Psoas muscle (tissue), 7 donors: ENCODE measurements at regions not wholly inside any gene's neighbourhood (a gene's known extent, or its start where the extent isn't known, plus 50 kb on each side); places are given as distances from the start of the nearest gene placed in this dataset.

Experiments used
- ATAC-seq, 4 donors: fragments of 200-7000 bp; cut with Tn5 transposase; one replicate each; pipeline ENCODE4 v1.9.1; 2020; ENCODE audit warnings: moderate library complexity in 3 of 4, mild to moderate bottlenecking in 2 of 4
- DNase-seq, 2 donors: peaks; one replicate each; pipeline ENCODE4 v3.0.0-alpha.2; 2020
- H3K27ac ChIP-seq: fragments of 200-600 bp; one replicate; pipeline ENCODE4 v1.8.0; 2022
- H3K27me3 ChIP-seq, 3 donors: fragments of 200-600 bp in 1 of 3; one replicate each; pipeline versions ENCODE4 v1.6.1 to v1.8.0; 2013 to 2022; ENCODE audit warnings: low read length in 2 of 3, mild to moderate bottlenecking in 2 of 3, moderate library complexity in 1 of 3; ENCODE audit not compliant: insufficient read depth in 3 of 3
- H3K36me3 ChIP-seq, 2 donors: fragments of 200-600 bp in 1 of 2; one replicate each; pipeline versions ENCODE4 v1.6.1 to v1.8.0; 2013 to 2022; ENCODE audit warnings: low read depth in 1 of 2, mild to moderate bottlenecking in 1 of 2, moderate library complexity in 1 of 2; ENCODE audit not compliant: insufficient read depth in 1 of 2
- H3K4me1 ChIP-seq: fragments of 200-600 bp; one replicate; pipeline ENCODE4 v1.8.0; 2022
- H3K4me3 ChIP-seq: fragments of 200-600 bp; one replicate; pipeline ENCODE4 v1.8.0; 2022; ENCODE audit warnings: mild to moderate bottlenecking
- H3K9me3 ChIP-seq: fragments of 200-600 bp; one replicate; pipeline ENCODE4 v1.8.0; 2022
- WGBS, 3 donors: extraction: QIAGEN DNeasy Blood & Tissue Kit; methylation state at CpG; one replicate each; pipeline versions ENCODE4 v1.1.6 to v1.1.7; 2013; 5-methylcytosine and 5-hydroxymethylcytosine counted together
- intact Hi-C, 2 donors: fragments of 100-400 bp; cut with DNase I; formaldehyde crosslinking; loops; one replicate each; pipeline versions ENCODE4 v1.11.0 to v1.14.2; 2022
- TF ChIP-seq, protein P1 (sequence below): fragments of 200-600 bp; IDR thresholded peaks from one replicate; pipeline ENCODE4 v1.8.0; 2022; ENCODE audit warnings: antibody characterized with exemption
- donor health status: healthy with polysubstance abuse.
- donor health status: DM: no; HTN: no; CAD: no; lungs with moderate emphysema.
- donor health status: Bipolar disorder and iron deficiency.
- donor health status: healthy.
- donor health status: DM: yes; HTN: yes; CAD: no.
- donor health status: DM: no; HTN: no; CAD: no.
- donor health status: DM: yes; HTN: yes; CAD: no.

- Histone ChIP-seq H3K27me3 (no peaks in the 10 kb centered on the region), H3K4me1 (no peaks in the 10 kb centered on the region), H3K4me3 (no peak overlapping the region), H3K27ac (no peak overlapping the region), H3K36me3 (no peaks in the 10 kb centered on the region), H3K9me3 (no peaks in the 10 kb centered on the region)
- DNase-seq (no peak), ATAC-seq (no peak)
- TF ChIP-seq, protein P1, sequence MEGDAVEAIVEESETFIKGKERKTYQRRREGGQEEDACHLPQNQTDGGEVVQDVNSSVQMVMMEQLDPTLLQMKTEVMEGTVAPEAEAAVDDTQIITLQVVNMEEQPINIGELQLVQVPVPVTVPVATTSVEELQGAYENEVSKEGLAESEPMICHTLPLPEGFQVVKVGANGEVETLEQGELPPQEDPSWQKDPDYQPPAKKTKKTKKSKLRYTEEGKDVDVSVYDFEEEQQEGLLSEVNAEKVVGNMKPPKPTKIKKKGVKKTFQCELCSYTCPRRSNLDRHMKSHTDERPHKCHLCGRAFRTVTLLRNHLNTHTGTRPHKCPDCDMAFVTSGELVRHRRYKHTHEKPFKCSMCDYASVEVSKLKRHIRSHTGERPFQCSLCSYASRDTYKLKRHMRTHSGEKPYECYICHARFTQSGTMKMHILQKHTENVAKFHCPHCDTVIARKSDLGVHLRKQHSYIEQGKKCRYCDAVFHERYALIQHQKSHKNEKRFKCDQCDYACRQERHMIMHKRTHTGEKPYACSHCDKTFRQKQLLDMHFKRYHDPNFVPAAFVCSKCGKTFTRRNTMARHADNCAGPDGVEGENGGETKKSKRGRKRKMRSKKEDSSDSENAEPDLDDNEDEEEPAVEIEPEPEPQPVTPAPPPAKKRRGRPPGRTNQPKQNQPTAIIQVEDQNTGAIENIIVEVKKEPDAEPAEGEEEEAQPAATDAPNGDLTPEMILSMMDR: no peak
- intact Hi-C loops: no loop called here
- 87 to 91% (median 88%) methylated on average over 7 of the region's 7 CpGs for WGBS, 3 donors
Observed at GRCh38 chr13:107020393-107020792, 452.5 kb upstream of the ARGLU1 start.

GRCh38 chr13:107018285-107018684, 450.3 kb upstream of the ARGLU1 start:
- Histone ChIP-seq H3K27ac (no peak overlapping the region), H3K36me3 (no peaks in the 10 kb centered on the region), H3K4me3 (no peak overlapping the region), H3K4me1 (no peaks in the 10 kb centered on the region), H3K9me3 (no peaks in the 10 kb centered on the region), H3K27me3 (no peaks in the 10 kb centered on the region)
- TF ChIP-seq, protein P1: no peak
- DNase-seq (no peak), ATAC-seq (no peak)
- WGBS, 3 donors: 88 to 93% (median 89%) methylated on average over 4 of the region's 4 CpGs
- intact Hi-C loops: no loop called here

DNA sequence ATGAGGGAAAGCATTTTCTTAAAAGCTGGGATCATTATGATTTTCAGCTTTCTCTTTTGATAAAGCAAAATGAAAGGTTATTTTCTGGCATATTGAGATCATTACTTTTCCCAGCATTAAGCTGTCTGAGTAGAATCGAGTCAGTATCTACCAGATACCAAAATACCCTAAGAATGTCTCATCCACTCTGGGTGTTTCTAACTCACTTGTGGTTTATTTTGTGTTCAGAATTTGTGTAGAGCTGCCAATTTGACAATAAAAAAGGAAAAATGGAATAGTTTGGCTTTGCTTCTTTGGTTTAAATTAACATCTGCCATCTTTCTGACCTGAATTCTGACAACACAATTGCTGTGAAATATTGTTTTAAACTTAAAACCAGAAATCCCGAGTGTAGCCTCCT, 438.7 kb upstream of the ARGLU1 start:
- TF ChIP-seq, protein P1: no peak
- 49 to 64% (median 54%) methylated on average over 2 of the region's 2 CpGs for WGBS, 3 donors
- Histone ChIP-seq H3K9me3 (no peaks in the 10 kb centered on the region), H3K36me3 (no peaks in the 10 kb centered on the region), H3K27me3 (peaks cover 0 to 2% (median 0%) of the 10 kb centered on the region in 3 donors), H3K4me1 (no peaks in the 10 kb centered on the region), H3K27ac (no peak overlapping the region), H3K4me3 (no peak overlapping the region)
- intact Hi-C loops: no loop called here
- ATAC-seq (no peak), DNase-seq (no peak)

DNA sequence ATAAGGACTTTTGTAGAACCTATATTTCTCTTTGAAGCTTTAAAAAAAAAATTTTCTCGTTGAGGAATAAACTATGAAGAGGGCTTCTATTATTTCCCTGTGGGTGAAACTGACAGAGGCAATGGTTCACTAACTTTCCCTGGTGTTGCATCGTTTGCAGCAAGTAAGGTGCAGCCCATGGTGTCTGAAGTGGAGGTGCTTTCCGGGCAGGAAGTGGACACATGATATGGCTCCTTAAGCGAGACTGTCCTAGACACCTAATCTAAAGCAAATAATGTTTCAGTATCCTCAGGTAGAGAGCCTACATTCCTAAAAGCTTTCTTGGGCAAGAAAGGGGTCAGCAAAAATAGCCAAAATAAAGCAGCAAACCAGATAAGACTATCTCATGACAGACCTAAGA, 437.6 kb upstream of the ARGLU1 start:
- H3K27ac ChIP-seq: no peak overlapping the region
- no peaks in the 10 kb centered on the region for H3K36me3 ChIP-seq
- peaks cover 0 to 2% (median 0%) of the 10 kb centered on the region in 3 donors for H3K27me3 ChIP-seq
- 72 to 77% (median 72%) methylated on average over 4 of the region's 4 CpGs for whole genome bisulfite sequencing, 3 donors
- no peaks in the 10 kb centered on the region for H3K4me1 ChIP-seq
- intact Hi-C loops: no loop called here
- no peak overlapping the region for H3K4me3 ChIP-seq
- ATAC-seq: no peak
- DNase-seq: no peak
- TF ChIP-seq, protein P1: no peak
- no peaks in the 10 kb centered on the region for H3K9me3 ChIP-seq

DNA sequence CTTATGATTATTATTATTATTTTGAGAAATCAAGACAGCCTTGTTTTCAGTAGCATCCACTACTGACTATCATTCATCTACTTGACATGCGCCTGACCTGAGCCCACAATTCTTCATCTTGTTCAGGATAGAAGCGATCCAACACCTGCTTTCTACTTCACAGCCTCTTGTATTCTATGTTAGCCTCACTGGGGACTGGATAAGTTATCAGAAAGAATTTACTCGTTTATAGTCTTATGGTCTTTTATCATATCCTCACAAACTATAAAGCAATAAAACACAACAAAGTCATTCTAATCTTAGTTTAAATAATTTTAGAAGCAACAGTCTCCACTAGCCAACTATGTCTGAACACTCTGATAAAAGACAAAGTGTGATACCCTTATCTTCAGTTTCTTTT, 436.0 kb upstream of the ARGLU1 start:
- H3K36me3 ChIP-seq: no peaks in the 10 kb centered on the region
- H3K4me1 ChIP-seq: no peaks in the 10 kb centered on the region
- H3K27ac ChIP-seq: no peak overlapping the region
- H3K9me3 ChIP-seq: no peaks in the 10 kb centered on the region
- 59 to 89% (median 76%) methylated on average over 3 of the region's 3 CpGs for WGBS, 3 donors
- intact Hi-C loops: no loop called here
- no peak overlapping the region for H3K4me3 ChIP-seq
- peaks cover 0 to 2% (median 0%) of the 10 kb centered on the region in 3 donors for H3K27me3 ChIP-seq
- TF ChIP-seq, protein P1: no peak
- DNase-seq (no peak), ATAC-seq (no peak)
